RWPE2 (cell line): ENCODE measurements at regions not wholly inside any gene's neighbourhood (a gene's known extent, or its start where the extent isn't known, plus 50 kb on each side); places are given as distances from the start of the nearest gene placed in this dataset.
"Not testable (repeated sequence)": the region's sequence is repeated elsewhere in the genome, so short reads cannot be mapped to it uniquely, and the experiment has no call there.

ENCODE experiments used
- ATAC-seq: fragments of 200-7000 bp; cut with Tn5 transposase; 3 replicates; pipeline ENCODE4 v1.9.1; 2021; ENCODE audit warnings: low read depth
- DNase-seq: peaks from one replicate; pipeline ENCODE4 v3.0.0-alpha.2; 2020; ENCODE audit warnings: low spot score
- H3K27ac ChIP-seq: fragments of 450-650 bp; 2 replicates; pipeline ENCODE4 v1.5.1; 2017; ENCODE audit warnings: mild to moderate bottlenecking; ENCODE audit not compliant: poor library complexity, severe bottlenecking
- H3K27me3 ChIP-seq: fragments of 250-450 bp; sonication (Bioruptor Pico); 2 replicates; pipeline ENCODE4 v1.5.1; 2021; ENCODE audit warnings: mild to moderate bottlenecking, moderate library complexity; ENCODE audit not compliant: insufficient read depth, poor library complexity, severe bottlenecking
- H3K36me3 ChIP-seq: fragments of 250-450 bp; sonication (Bioruptor Pico); 2 replicates; pipeline ENCODE4 v1.5.1; 2020; ENCODE audit warnings: low read depth, mild to moderate bottlenecking, moderate library complexity
- H3K4me1 ChIP-seq: fragments of 250-450 bp; sonication (Bioruptor Pico); 2 replicates; pipeline ENCODE4 v1.5.1; 2021; ENCODE audit warnings: mild to moderate bottlenecking, moderate library complexity; ENCODE audit not compliant: insufficient read depth, poor library complexity, severe bottlenecking
- H3K4me3 ChIP-seq: fragments of 250-450 bp; sonication (Bioruptor Pico); 2 replicates; pipeline ENCODE4 v1.5.1; 2021; ENCODE audit warnings: mild to moderate bottlenecking, moderate library complexity; ENCODE audit not compliant: severe bottlenecking
- H3K9me3 ChIP-seq: fragments of 250-450 bp; sonication (Bioruptor Pico); 2 replicates; pipeline ENCODE4 v1.5.1; 2021; ENCODE audit warnings: mild to moderate bottlenecking, moderate library complexity; ENCODE audit not compliant: severe bottlenecking
- TF ChIP-seq, protein P1 (sequence below): fragments of 450-650 bp; IDR thresholded peaks from one replicate; pipeline ENCODE4 v1.5.1; 2017; ENCODE audit warnings: mild to moderate bottlenecking, moderate library complexity; ENCODE audit not compliant: poor library complexity, severe bottlenecking

DNA sequence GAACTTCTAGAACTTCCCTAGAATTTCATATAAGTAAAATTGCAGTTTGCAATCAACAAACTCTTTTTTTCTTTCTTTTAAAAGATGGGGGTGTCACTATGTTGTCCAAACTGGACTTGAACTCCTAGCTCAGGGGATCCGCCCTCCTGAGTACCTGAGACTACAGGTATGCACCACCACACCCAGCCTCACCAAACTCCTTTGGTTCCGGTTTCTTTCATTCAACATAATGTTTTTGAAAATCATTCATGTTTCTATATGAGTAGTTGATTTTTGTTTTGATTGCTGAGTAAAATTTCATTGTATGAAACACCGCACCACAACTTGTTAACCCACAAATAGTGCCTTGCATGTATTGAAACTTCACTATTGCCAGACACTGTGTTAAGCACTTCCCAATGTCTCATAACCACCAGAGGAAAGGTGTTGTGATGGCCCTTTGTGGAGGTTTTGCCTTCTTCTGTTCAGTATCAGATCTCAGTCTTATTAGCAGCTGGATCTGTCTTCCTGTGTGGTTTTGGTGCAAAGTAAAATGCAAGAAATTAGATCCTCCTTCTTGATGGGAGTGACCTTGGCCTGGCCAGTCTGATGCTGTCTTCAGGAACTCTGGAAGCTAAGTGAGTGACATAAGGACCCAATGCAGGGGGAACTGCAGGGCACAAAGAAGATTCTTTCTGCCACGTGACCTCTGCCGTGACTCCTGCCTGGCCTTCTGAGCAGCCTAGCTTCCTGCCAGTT lies 78.8 kb upstream of the UBE2E1 start:
- Histone ChIP-seq H3K36me3 (no peaks in the 10 kb centered on the region), H3K4me1 (peaks cover 9% of the 10 kb centered on the region), H3K4me3 (no peak overlapping the region), H3K9me3 (no peaks in the 10 kb centered on the region), H3K27ac (no peak overlapping the region), H3K27me3 (no peaks in the 10 kb centered on the region)
- TF ChIP-seq, protein P1, sequence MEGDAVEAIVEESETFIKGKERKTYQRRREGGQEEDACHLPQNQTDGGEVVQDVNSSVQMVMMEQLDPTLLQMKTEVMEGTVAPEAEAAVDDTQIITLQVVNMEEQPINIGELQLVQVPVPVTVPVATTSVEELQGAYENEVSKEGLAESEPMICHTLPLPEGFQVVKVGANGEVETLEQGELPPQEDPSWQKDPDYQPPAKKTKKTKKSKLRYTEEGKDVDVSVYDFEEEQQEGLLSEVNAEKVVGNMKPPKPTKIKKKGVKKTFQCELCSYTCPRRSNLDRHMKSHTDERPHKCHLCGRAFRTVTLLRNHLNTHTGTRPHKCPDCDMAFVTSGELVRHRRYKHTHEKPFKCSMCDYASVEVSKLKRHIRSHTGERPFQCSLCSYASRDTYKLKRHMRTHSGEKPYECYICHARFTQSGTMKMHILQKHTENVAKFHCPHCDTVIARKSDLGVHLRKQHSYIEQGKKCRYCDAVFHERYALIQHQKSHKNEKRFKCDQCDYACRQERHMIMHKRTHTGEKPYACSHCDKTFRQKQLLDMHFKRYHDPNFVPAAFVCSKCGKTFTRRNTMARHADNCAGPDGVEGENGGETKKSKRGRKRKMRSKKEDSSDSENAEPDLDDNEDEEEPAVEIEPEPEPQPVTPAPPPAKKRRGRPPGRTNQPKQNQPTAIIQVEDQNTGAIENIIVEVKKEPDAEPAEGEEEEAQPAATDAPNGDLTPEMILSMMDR = no peak
- DNase-seq (no peak), ATAC-seq (no peak)

GRCh38 chr3:23728601-23729117 lies 77.1 kb upstream of the UBE2E1 start:
- TF ChIP-seq, protein P1 = no peak
- Histone ChIP-seq H3K9me3 (no peaks in the 10 kb centered on the region), H3K27me3 (no peaks in the 10 kb centered on the region), H3K4me3 (no peak overlapping the region), H3K27ac (peak overlapping the region; percentile 16), H3K36me3 (no peaks in the 10 kb centered on the region), H3K4me1 (peaks cover 9% of the 10 kb centered on the region)
- ATAC-seq (peak; percentile 83), DNase-seq (no peak)

- DNase-seq, ATAC-seq, H3K27me3 ChIP-seq, H3K9me3 ChIP-seq, H3K36me3 ChIP-seq, H3K4me1 ChIP-seq, H3K4me3 ChIP-seq: not testable (repeated sequence)
- H3K27ac ChIP-seq = peak overlapping the region; percentile 16
Observed at GRCh38 chr3:23729362-23729761, 76.4 kb upstream of the UBE2E1 start.

- DNase-seq = no peak
- H3K4me3 ChIP-seq = no peak overlapping the region
- no peak overlapping the region for H3K27ac ChIP-seq
Observed at GRCh38 chr3:23734481-23734880, 71.3 kb upstream of the UBE2E1 start.

GRCh38 chr3:23735062-23735461 lies 70.7 kb upstream of the UBE2E1 start:
- Histone ChIP-seq H3K4me3 (no peak overlapping the region), H3K27me3 (no peaks in the 10 kb centered on the region), H3K36me3 (no peaks in the 10 kb centered on the region), H3K27ac (no peak overlapping the region), H3K4me1 (peaks cover 24% of the 10 kb centered on the region), H3K9me3 (no peaks in the 10 kb centered on the region)
- no peak for ATAC-seq
- TF ChIP-seq, protein P1 = no peak
- DNase-seq = no peak

More at GRCh38 chr3:23734481-23734880, 71.3 kb upstream of the UBE2E1 start:
- no peaks in the 10 kb centered on the region for H3K36me3 ChIP-seq
- no peaks in the 10 kb centered on the region for H3K9me3 ChIP-seq
- H3K4me1 ChIP-seq = peaks cover 19% of the 10 kb centered on the region
- ATAC-seq = peak; percentile 47; the same call in 1 of the 3 replicates
- H3K27me3 ChIP-seq = no peaks in the 10 kb centered on the region
- TF ChIP-seq, protein P1 = no peak
